RWPE2 (cell line): ENCODE measurements at regions not wholly inside any gene's neighbourhood (a gene's known extent, or its start where the extent isn't known, plus 50 kb on each side); places are given as distances from the start of the nearest gene placed in this dataset.

Experiments used
- ATAC-seq: fragments of 200-7000 bp; cut with Tn5 transposase; 3 replicates; pipeline ENCODE4 v1.9.1; 2021; ENCODE audit warnings: low read depth
- DNase-seq: peaks from one replicate; pipeline ENCODE4 v3.0.0-alpha.2; 2020; ENCODE audit warnings: low spot score
- H3K27ac ChIP-seq: fragments of 450-650 bp; 2 replicates; pipeline ENCODE4 v1.5.1; 2017; ENCODE audit warnings: mild to moderate bottlenecking; ENCODE audit not compliant: poor library complexity, severe bottlenecking
- H3K27me3 ChIP-seq: fragments of 250-450 bp; sonication (Bioruptor Pico); 2 replicates; pipeline ENCODE4 v1.5.1; 2021; ENCODE audit warnings: mild to moderate bottlenecking, moderate library complexity; ENCODE audit not compliant: insufficient read depth, poor library complexity, severe bottlenecking
- H3K36me3 ChIP-seq: fragments of 250-450 bp; sonication (Bioruptor Pico); 2 replicates; pipeline ENCODE4 v1.5.1; 2020; ENCODE audit warnings: low read depth, mild to moderate bottlenecking, moderate library complexity
- H3K4me1 ChIP-seq: fragments of 250-450 bp; sonication (Bioruptor Pico); 2 replicates; pipeline ENCODE4 v1.5.1; 2021; ENCODE audit warnings: mild to moderate bottlenecking, moderate library complexity; ENCODE audit not compliant: insufficient read depth, poor library complexity, severe bottlenecking
- H3K4me3 ChIP-seq: fragments of 250-450 bp; sonication (Bioruptor Pico); 2 replicates; pipeline ENCODE4 v1.5.1; 2021; ENCODE audit warnings: mild to moderate bottlenecking, moderate library complexity; ENCODE audit not compliant: severe bottlenecking
- H3K9me3 ChIP-seq: fragments of 250-450 bp; sonication (Bioruptor Pico); 2 replicates; pipeline ENCODE4 v1.5.1; 2021; ENCODE audit warnings: mild to moderate bottlenecking, moderate library complexity; ENCODE audit not compliant: severe bottlenecking
- TF ChIP-seq, protein P1 (sequence below): fragments of 450-650 bp; IDR thresholded peaks from one replicate; pipeline ENCODE4 v1.5.1; 2017; ENCODE audit warnings: mild to moderate bottlenecking, moderate library complexity; ENCODE audit not compliant: poor library complexity, severe bottlenecking

DNA sequence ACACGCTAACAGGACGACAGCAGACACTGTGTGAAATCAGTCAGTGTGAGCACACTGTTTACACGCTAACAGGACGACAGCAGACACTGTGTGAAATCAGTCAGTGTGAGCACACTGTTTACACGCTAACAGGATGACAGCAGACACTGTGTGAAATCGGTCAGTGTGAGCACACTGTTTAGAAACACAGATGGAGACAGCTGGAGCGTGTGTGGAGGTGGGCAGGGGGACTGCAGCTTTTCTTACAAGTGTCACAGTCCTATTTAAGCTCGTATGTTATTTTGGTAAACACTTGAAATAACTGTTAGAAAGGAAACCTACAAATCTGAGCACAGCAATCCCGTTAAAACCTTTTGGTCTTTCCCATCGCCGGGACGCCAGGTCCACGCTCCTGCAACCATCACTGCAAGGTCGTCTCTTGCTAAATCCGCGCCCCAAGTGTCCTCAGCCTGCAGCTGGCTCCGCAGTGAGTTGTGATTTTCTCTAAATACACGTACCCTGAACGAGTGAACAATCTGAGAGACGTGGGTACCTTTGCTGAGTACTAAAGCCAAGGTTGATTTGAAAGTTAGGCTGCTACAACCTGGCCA, 58.9 kb upstream of the CTDP1 start:
- Histone ChIP-seq H3K4me3 (no peak overlapping the region), H3K9me3 (no peaks in the 10 kb centered on the region), H3K4me1 (no peaks in the 10 kb centered on the region), H3K27ac (no peak overlapping the region), H3K36me3 (no peaks in the 10 kb centered on the region), H3K27me3 (no peaks in the 10 kb centered on the region)
- DNase-seq, result no peak
- no peak for ATAC-seq
- TF ChIP-seq, protein P1, sequence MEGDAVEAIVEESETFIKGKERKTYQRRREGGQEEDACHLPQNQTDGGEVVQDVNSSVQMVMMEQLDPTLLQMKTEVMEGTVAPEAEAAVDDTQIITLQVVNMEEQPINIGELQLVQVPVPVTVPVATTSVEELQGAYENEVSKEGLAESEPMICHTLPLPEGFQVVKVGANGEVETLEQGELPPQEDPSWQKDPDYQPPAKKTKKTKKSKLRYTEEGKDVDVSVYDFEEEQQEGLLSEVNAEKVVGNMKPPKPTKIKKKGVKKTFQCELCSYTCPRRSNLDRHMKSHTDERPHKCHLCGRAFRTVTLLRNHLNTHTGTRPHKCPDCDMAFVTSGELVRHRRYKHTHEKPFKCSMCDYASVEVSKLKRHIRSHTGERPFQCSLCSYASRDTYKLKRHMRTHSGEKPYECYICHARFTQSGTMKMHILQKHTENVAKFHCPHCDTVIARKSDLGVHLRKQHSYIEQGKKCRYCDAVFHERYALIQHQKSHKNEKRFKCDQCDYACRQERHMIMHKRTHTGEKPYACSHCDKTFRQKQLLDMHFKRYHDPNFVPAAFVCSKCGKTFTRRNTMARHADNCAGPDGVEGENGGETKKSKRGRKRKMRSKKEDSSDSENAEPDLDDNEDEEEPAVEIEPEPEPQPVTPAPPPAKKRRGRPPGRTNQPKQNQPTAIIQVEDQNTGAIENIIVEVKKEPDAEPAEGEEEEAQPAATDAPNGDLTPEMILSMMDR, result no peak

DNA sequence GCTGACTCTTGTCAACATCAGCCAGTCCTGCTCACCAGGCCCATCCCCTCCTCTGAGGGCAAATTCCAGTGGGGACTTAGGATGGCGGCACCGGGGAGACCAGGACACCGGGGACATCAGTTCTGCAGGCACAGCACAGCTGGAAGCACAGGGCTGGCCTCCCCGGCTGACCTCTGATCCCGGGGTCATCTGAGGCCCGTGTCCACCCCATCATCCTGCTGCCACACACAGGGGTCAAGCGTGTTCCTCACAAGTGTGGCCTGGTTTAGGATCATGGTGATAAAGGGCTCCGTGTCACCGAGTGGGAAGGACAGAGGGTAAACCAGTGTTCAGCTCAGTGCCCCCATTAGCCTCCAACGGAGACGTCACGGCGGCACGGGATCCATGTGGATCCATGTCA, 58.1 kb upstream of the CTDP1 start:
- no peaks in the 10 kb centered on the region for H3K9me3 ChIP-seq
- DNase-seq, result peak; percentile 20
- no peaks in the 10 kb centered on the region for H3K36me3 ChIP-seq
- no peaks in the 10 kb centered on the region for H3K4me1 ChIP-seq
- H3K4me3 ChIP-seq, result no peak overlapping the region
- no peak for ATAC-seq
- no peaks in the 10 kb centered on the region for H3K27me3 ChIP-seq
- TF ChIP-seq, protein P1, result no peak
- H3K27ac ChIP-seq, result no peak overlapping the region

DNA sequence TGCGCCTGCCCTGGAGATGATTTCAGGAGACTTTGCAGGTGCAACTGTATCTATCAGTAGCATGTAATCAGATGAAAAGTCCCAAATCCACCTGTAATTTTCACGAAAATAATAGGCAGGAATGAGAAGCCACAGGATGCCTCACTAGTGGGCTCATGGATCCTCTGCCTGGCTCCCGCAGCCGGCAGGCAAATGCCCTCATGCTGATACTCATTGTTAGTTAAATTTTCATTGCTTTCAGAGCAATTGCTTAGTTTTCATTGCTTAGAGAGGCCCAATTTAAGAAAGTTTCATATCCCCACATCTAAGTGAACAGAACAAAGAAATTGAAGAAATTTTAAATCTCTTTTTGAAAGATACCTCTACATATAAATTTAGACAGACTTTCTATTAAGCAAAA, 57.6 kb upstream of the CTDP1 start:
- Histone ChIP-seq H3K27ac (no peak overlapping the region), H3K4me1 (no peaks in the 10 kb centered on the region), H3K36me3 (no peaks in the 10 kb centered on the region), H3K27me3 (no peaks in the 10 kb centered on the region), H3K4me3 (no peak overlapping the region), H3K9me3 (no peaks in the 10 kb centered on the region)
- TF ChIP-seq, protein P1, result no peak
- ATAC-seq (no peak), DNase-seq (no peak)

DNA sequence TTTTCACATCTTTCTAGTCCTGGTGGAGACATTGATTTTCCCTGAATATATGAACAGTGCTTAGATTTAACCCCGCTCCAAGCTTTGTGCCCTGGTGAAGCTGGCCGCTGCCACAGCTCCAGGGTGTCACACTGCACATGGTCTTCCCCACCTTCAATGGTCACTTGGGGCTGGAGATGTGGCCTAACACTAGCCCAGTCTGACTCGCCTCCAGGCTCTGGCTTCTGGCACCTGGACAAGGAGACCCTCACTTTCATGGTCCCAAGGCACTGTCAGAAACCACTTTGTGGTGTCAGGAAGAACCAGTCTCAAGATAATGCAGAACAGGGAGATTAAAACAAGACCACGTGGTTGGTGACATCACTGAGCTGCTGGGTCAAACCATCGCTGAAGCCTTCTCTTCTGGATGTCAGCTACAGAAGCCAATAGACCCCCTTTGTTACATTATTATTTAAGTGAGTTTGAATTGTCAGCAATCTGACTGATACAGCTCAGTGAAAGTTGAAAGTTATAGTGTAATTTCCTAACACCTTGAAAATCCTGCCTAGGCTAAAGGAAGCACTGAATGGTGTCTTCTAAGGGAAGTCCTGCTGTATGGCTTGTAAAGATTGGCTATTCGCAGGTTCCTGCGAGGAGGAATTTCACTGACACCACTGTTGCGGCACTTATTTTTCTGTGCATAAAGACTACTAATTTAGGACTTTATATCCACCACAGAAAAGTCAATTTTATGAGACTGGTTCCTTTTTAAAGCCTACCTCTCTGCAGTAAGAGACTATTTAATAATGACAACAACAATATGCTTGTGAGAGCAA, 55.0 kb upstream of the CTDP1 start:
- no peaks in the 10 kb centered on the region for H3K36me3 ChIP-seq
- H3K4me3 ChIP-seq, result no peak overlapping the region
- no peaks in the 10 kb centered on the region for H3K9me3 ChIP-seq
- TF ChIP-seq, protein P1, result no peak
- no peaks in the 10 kb centered on the region for H3K27me3 ChIP-seq
- DNase-seq, result no peak
- no peak overlapping the region for H3K27ac ChIP-seq
- no peaks in the 10 kb centered on the region for H3K4me1 ChIP-seq
- no peak for ATAC-seq

DNA sequence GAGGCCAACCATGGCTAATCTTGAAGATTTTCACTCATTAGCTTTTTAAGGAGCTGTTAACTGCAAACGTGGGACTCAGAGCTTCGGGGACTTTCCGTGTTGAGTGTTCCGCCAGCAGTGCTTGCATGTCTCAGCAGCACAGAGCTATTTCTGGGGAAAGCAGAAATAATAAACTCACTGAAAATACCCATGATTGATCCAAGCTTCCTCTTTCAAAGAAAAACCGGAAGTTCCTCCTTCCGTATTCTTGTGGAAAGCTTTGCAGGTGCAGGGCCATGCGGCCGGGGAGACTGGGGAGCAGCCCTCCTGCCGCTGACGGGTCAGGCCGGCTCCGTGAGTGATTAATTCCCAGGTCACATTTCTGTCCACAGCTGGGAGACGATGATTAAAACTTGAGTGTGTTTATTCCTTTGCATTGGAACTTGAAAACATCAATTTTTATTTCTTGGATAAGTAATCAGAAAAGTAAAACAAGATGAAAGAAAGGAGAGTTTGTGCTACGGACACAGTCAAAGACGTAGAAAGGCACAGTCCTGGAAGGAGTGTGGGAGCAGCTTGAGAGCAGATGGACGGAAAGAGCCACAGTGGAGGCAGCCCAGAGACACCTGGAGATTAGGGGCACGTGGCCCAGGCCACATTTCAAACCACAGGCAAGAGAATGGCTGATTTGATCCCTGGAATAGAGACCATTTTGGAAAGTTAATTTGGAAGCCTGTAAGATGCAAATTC, 54.2 kb upstream of the CTDP1 start:
- Histone ChIP-seq H3K4me1 (no peaks in the 10 kb centered on the region), H3K27me3 (no peaks in the 10 kb centered on the region), H3K27ac (no peak overlapping the region), H3K4me3 (no peak overlapping the region), H3K36me3 (no peaks in the 10 kb centered on the region), H3K9me3 (no peaks in the 10 kb centered on the region)
- DNase-seq (no peak), ATAC-seq (no peak)
- TF ChIP-seq, protein P1, result no peak
